Neural cell (in vitro differentiated cells): ENCODE measurements at regions not wholly inside any gene's neighbourhood (a gene's known extent, or its start where the extent isn't known, plus 50 kb on each side); places are given as distances from the start of the nearest gene placed in this dataset.

Experiments
- H2AFZ ChIP-seq: fragments of 200-600, 300-800 bp; sonication (generic), shearing (Covaris generic); 2 replicates; pipeline ENCODE4 v1.6.0; 2014; ENCODE audit warnings: low read depth, mild to moderate bottlenecking, antibody characterized with exemption, low read length, moderate library complexity
- H3F3A ChIP-seq: fragments of 200-600 bp; shearing (Covaris generic); 2 replicates; pipeline ENCODE4 v1.6.1; 2016; ENCODE audit warnings: mild to moderate bottlenecking, moderate library complexity, mixed read lengths, antibody characterized with exemption, low read length; ENCODE audit not compliant: insufficient read depth, poor library complexity, severe bottlenecking
- H3K27ac ChIP-seq: fragments of 200-600, 300-800 bp; sonication (generic), shearing (Covaris generic); 2 replicates; pipeline ENCODE4 v1.5.1; 2014; ENCODE audit warnings: mild to moderate bottlenecking, low read length, moderate library complexity
- H3K27me3 ChIP-seq: fragments of 300-800, 200-600 bp; sonication (generic), shearing (Covaris generic); 2 replicates; pipeline ENCODE4 v1.6.0; 2014; ENCODE audit warnings: mild to moderate bottlenecking, low read depth, low read length, moderate library complexity; ENCODE audit not compliant: insufficient read depth
- H3K36me3 ChIP-seq: fragments of 300-800, 200-600 bp; sonication (generic), shearing (Covaris generic); 2 replicates; pipeline ENCODE4 v1.5.1; 2014; ENCODE audit warnings: mild to moderate bottlenecking, antibody characterized with exemption, low read length, moderate library complexity; ENCODE audit not compliant: insufficient read depth
- H3K4me2 ChIP-seq: fragments of 300-800, 200-600 bp; sonication (generic), shearing (Covaris generic); 2 replicates; pipeline ENCODE4 v1.6.0; 2014; ENCODE audit warnings: mild to moderate bottlenecking, low read length
- H3K4me3 ChIP-seq: fragments of 300-800, 200-600 bp; sonication (generic), shearing (Covaris generic); 2 replicates; pipeline ENCODE4 v1.5.1; 2014; ENCODE audit warnings: mild to moderate bottlenecking, low read length, moderate library complexity
- H3K79me2 ChIP-seq: fragments of 200-600 bp; shearing (Covaris generic); replicated peaks from 2 replicates; pipeline ENCODE4 v1.6.0; 2014; ENCODE audit warnings: mild to moderate bottlenecking, low read length, moderate library complexity; ENCODE audit not compliant: insufficient read depth
- H3K9ac ChIP-seq: fragments of 300-800, 200-600 bp; sonication (generic), shearing (Covaris generic); 2 replicates; pipeline ENCODE4 v1.6.1; 2016; ENCODE audit warnings: mild to moderate bottlenecking, low read length, mixed read lengths
- H3K9me2 ChIP-seq: fragments of 200-600 bp; shearing (Covaris generic); 2 replicates; pipeline ENCODE4 v1.6.1; 2016; ENCODE audit warnings: mild to moderate bottlenecking, low read length, mixed read lengths; ENCODE audit not compliant: insufficient read depth
- H3K9me3 ChIP-seq: fragments of 200-600, 300-800 bp; sonication (generic), shearing (Covaris generic); 2 replicates; pipeline ENCODE4 v1.6.1; 2016; ENCODE audit warnings: mild to moderate bottlenecking, mixed run types, low read length, moderate library complexity, mixed read lengths
- H4K20me1 ChIP-seq: fragments of 200-600 bp; shearing (Covaris generic); 2 replicates; pipeline ENCODE4 v1.6.1; 2016; ENCODE audit warnings: mild to moderate bottlenecking, mixed run types; ENCODE audit not compliant: insufficient read depth
- CTCF ChIP-seq: fragments of 450-650 bp; IDR thresholded peaks from 2 replicates; pipeline ENCODE4 v1.5.1; 2014; ENCODE audit warnings: antibody characterized with exemption, mild to moderate bottlenecking, moderate library complexity; ENCODE audit not compliant: poor library complexity, severe bottlenecking
- EP300 ChIP-seq: fragments of 450-650 bp; conservative IDR thresholded peaks from 2 replicates; pipeline ENCODE4 v1.6.1; 2014; ENCODE audit warnings: antibody characterized with exemption, mild to moderate bottlenecking, moderate library complexity; ENCODE audit not compliant: poor library complexity, severe bottlenecking
- EZH2 ChIP-seq: fragments of 200-600, 300-800 bp; shearing (Covaris generic), sonication (generic); IDR thresholded peaks from 2 replicates; pipeline ENCODE4 v1.6.1; 2014; ENCODE audit warnings: antibody characterized with exemption, low read length, borderline replicate concordance, mild to moderate bottlenecking; ENCODE audit not compliant: insufficient read depth, poor library complexity, severe bottlenecking
- MXI1 ChIP-seq: fragments of 450-650 bp; conservative IDR thresholded peaks from 2 replicates; pipeline ENCODE4 v1.6.1; 2014; ENCODE audit warnings: antibody characterized with exemption, mild to moderate bottlenecking; ENCODE audit not compliant: poor library complexity, severe bottlenecking
- POLR2AphosphoS5 ChIP-seq: IDR thresholded peaks from 2 replicates; pipeline ENCODE4 v1.6.1; 2012
- RAD21 ChIP-seq: fragments of 450-650 bp; conservative IDR thresholded peaks from 2 replicates; pipeline ENCODE4 v1.6.1; 2014; ENCODE audit warnings: antibody characterized with exemption, mild to moderate bottlenecking, moderate library complexity
- SMC3 ChIP-seq: fragments of 450-650 bp; conservative IDR thresholded peaks from 2 replicates; pipeline ENCODE4 v1.6.1; 2014; ENCODE audit warnings: antibody characterized with exemption, mild to moderate bottlenecking, moderate library complexity; ENCODE audit not compliant: poor library complexity
- TAF1 ChIP-seq: IDR thresholded peaks from 2 replicates; pipeline ENCODE4 v1.6.1; 2012; ENCODE audit warnings: low read depth
- TF ChIP-seq, protein P1 (sequence below): IDR thresholded peaks from 2 replicates; pipeline ENCODE4 v1.6.1; 2012; ENCODE audit warnings: borderline replicate concordance

DNA sequence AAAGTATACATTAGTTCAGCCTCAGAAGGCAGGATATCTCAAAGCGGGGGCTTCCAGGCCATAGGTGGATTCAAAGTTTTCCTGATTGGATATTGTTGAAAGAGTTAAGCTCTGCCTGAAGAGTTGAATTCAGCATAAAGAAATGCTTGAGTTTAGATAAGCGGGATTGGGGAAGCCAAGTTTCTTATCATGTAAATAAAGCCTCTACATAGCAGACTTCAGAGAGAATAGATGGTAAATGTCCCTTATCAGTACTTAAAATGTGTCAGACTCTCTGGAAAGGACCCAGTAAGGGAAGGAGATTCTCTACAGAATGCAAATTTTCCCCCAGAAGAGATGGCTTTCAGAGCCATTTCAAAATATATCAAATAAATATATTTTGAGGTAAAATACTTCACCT lies 423.5 kb downstream of the SHISA9 start:
- no peak overlapping the region for H3K4me2 ChIP-seq
- TF ChIP-seq MXI1 (no peak), RAD21 (no peak), POLR2AphosphoS5 (no peak), TAF1 (no peak), SMC3 (no peak), EZH2 (no peak), CTCF (no peak), EP300 (no peak)
- TF ChIP-seq, protein P1, sequence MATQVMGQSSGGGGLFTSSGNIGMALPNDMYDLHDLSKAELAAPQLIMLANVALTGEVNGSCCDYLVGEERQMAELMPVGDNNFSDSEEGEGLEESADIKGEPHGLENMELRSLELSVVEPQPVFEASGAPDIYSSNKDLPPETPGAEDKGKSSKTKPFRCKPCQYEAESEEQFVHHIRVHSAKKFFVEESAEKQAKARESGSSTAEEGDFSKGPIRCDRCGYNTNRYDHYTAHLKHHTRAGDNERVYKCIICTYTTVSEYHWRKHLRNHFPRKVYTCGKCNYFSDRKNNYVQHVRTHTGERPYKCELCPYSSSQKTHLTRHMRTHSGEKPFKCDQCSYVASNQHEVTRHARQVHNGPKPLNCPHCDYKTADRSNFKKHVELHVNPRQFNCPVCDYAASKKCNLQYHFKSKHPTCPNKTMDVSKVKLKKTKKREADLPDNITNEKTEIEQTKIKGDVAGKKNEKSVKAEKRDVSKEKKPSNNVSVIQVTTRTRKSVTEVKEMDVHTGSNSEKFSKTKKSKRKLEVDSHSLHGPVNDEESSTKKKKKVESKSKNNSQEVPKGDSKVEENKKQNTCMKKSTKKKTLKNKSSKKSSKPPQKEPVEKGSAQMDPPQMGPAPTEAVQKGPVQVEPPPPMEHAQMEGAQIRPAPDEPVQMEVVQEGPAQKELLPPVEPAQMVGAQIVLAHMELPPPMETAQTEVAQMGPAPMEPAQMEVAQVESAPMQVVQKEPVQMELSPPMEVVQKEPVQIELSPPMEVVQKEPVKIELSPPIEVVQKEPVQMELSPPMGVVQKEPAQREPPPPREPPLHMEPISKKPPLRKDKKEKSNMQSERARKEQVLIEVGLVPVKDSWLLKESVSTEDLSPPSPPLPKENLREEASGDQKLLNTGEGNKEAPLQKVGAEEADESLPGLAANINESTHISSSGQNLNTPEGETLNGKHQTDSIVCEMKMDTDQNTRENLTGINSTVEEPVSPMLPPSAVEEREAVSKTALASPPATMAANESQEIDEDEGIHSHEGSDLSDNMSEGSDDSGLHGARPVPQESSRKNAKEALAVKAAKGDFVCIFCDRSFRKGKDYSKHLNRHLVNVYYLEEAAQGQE = no peak
- no peaks in the 10 kb centered on the region for H3K27me3 ChIP-seq
- H3K27ac ChIP-seq = no peak overlapping the region
- no peak overlapping the region for H3K4me3 ChIP-seq
- no peaks in the 10 kb centered on the region for H3K79me2 ChIP-seq
- no peaks in the 10 kb centered on the region for H3K9me2 ChIP-seq
- no peaks in the 10 kb centered on the region for H3K36me3 ChIP-seq
- H3K9ac ChIP-seq = no peak overlapping the region
- no peaks in the 10 kb centered on the region for H3K9me3 ChIP-seq
- no peaks in the 10 kb centered on the region for H3F3A ChIP-seq
- no peak overlapping the region for H2AFZ ChIP-seq
- H4K20me1 ChIP-seq = no peaks in the 10 kb centered on the region

GRCh38 chr16:13325396-13325795 lies 424.0 kb downstream of the SHISA9 start:
- H3K79me2 ChIP-seq = no peaks in the 10 kb centered on the region
- no peaks in the 10 kb centered on the region for H3K9me3 ChIP-seq
- no peak overlapping the region for H3K4me2 ChIP-seq
- H3K9me2 ChIP-seq = no peaks in the 10 kb centered on the region
- no peak overlapping the region for H3K27ac ChIP-seq
- no peaks in the 10 kb centered on the region for H3K36me3 ChIP-seq
- TF ChIP-seq TAF1 (no peak), CTCF (no peak), EP300 (no peak), EZH2 (no peak), RAD21 (no peak), SMC3 (no peak), MXI1 (no peak), POLR2AphosphoS5 (no peak)
- TF ChIP-seq, protein P1 = no peak
- no peak overlapping the region for H3K9ac ChIP-seq
- H4K20me1 ChIP-seq = no peaks in the 10 kb centered on the region
- H3K4me3 ChIP-seq = no peak overlapping the region
- H2AFZ ChIP-seq = no peak overlapping the region
- H3F3A ChIP-seq = no peaks in the 10 kb centered on the region
- no peaks in the 10 kb centered on the region for H3K27me3 ChIP-seq
